K562 (cell line): ENCODE measurements at regions not wholly inside any gene's neighbourhood (a gene's known extent, or its start where the extent isn't known, plus 50 kb on each side); places are given as distances from the start of the nearest gene placed in this dataset.

Experiments
- ATAC-seq: fragments of 200-7000 bp; cut with Tn5 transposase; 3 replicates; pipeline ENCODE4 v1.9.1; 2020; ENCODE audit warnings: moderate library complexity
- BruUV-seq: library from RNA; stranded (reverse); fragments of 400-500 nt; replicated peaks from 2 replicates; lab custom pipeline; 2021; lab: Mats Ljungman, UMichigan
- CTCF ChIA-PET: fragments of 300-600 bp; formaldehyde crosslinking; extraction: SDS; loops from one replicate; lab custom pipeline; 2021; ENCODE audit warnings: low intra/inter-chr PET ratio; lab: Yijun Ruan, JAX
- POLR2A ChIA-PET: fragments of 300-600, 350-650 bp; sonication (Branson Sonifier 250); formaldehyde crosslinking; extraction: SDS; loops from one replicate; lab custom pipeline; 2021; ENCODE audit warnings: antibody characterized with exemption, inconsistent platforms; lab: Yijun Ruan, JAX
- DNase-seq, 4 experiments: peaks; one replicate each; pipeline versions ENCODE4 v3.0.0 to v3.0.0-alpha.2; 2011 to 2018; ENCODE audit warnings: low spot score in 3 of 4, mixed read lengths in 3 of 4; ENCODE audit errors: extremely low read depth in 1 of 4
- FAIRE-seq: peaks from 2 replicates; lab custom pipeline; 2011; peaks lifted over from hg19 to GRCh38; lab: Jason Lieb, UNC
- H2AFZ ChIP-seq: 2 replicates; pipeline ENCODE4 v1.6.0; 2011; ENCODE audit warnings: low read depth, low read length, control low read depth, inconsistent platforms
- H3K27ac ChIP-seq: fragments of 200-600 bp; 3 replicates; pipeline ENCODE4 v1.8.0; 2011; ENCODE audit warnings: low read depth, mild to moderate bottlenecking, control low read depth, inconsistent platforms, low read length, moderate library complexity, mixed read lengths; ENCODE audit errors: extremely low read depth
- H3K27me3 ChIP-seq, 2 experiments: fragments of 300-600 bp in 1 of 2; 2 replicates in 1 of 2; 3 replicates in 1 of 2; pipeline versions ENCODE4 v1.6.0 to v1.8.0; 2011; ENCODE audit warnings: inconsistent platforms in 2 of 2, low read length in 2 of 2, mild to moderate bottlenecking in 1 of 2, mixed read lengths in 1 of 2, moderate library complexity in 1 of 2; ENCODE audit not compliant: control insufficient read depth in 2 of 2, insufficient read depth in 2 of 2
- H3K36me3 ChIP-seq: fragments of 300-600 bp; 3 replicates; pipeline ENCODE4 v1.8.0; 2011; ENCODE audit warnings: mild to moderate bottlenecking, low read length, inconsistent platforms; ENCODE audit not compliant: control insufficient read depth, insufficient read depth
- H3K4me1 ChIP-seq, 2 experiments: fragments of 200-600 bp in 1 of 2; replicated peaks in 1 of 2; 2 replicates in 1 of 2; 3 replicates in 1 of 2; pipeline versions ENCODE4 v1.5.1 to v1.8.0; 2011; ENCODE audit warnings: inconsistent platforms in 2 of 2, low read length in 2 of 2, mild to moderate bottlenecking in 1 of 2, mixed read lengths in 1 of 2, moderate library complexity in 1 of 2; ENCODE audit not compliant: control insufficient read depth in 2 of 2, insufficient read depth in 2 of 2
- H3K4me2 ChIP-seq: 2 replicates; pipeline ENCODE4 v1.6.1; 2011; ENCODE audit warnings: low read length, control low read depth, inconsistent platforms, mixed read lengths; ENCODE audit not compliant: insufficient read depth
- H3K4me3 ChIP-seq: fragments of 200-600 bp; sonication (generic), shearing (Covaris generic); 2 replicates; pipeline ENCODE4 v1.5.1; 2016; ENCODE audit warnings: control low read depth, inconsistent platforms
- H3K79me2 ChIP-seq: fragments of 200-600 bp; 3 replicates; pipeline ENCODE4 v1.8.0; 2011; ENCODE audit warnings: low read length, inconsistent platforms; ENCODE audit not compliant: control insufficient read depth, insufficient read depth
- H3K9ac ChIP-seq, 2 experiments: 2 replicates each; pipeline versions ENCODE4 v1.6.0 to v1.6.1; 2011; ENCODE audit warnings: low read depth in 2 of 2, low read length in 2 of 2, control low read depth in 1 of 2, inconsistent platforms in 1 of 2, mild to moderate bottlenecking in 1 of 2, mixed read lengths in 1 of 2; ENCODE audit not compliant: insufficient read depth in 1 of 2
- H3K9me1 ChIP-seq: one replicate; pipeline ENCODE4 v1.6.0; 2011; ENCODE audit warnings: inconsistent platforms, mild to moderate bottlenecking, low read length, moderate library complexity; ENCODE audit not compliant: control insufficient read depth, insufficient read depth
- H3K9me3 ChIP-seq: replicated peaks from 2 replicates; pipeline ENCODE4 v1.5.1; 2011; ENCODE audit warnings: low read depth, low read length, inconsistent platforms; ENCODE audit not compliant: control insufficient read depth, insufficient read depth
- H4K20me1 ChIP-seq: replicated peaks from 2 replicates; pipeline ENCODE4 v1.6.1; 2011; ENCODE audit warnings: low read length, inconsistent platforms, mixed read lengths; ENCODE audit not compliant: control insufficient read depth, insufficient read depth
- EZH2 ChIP-seq: IDR thresholded peaks from 2 replicates; pipeline ENCODE4 v1.6.1; 2012; ENCODE audit warnings: low read depth, mild to moderate bottlenecking, inconsistent platforms, low read length, borderline replicate concordance
- FOXA1 ChIP-seq: fragments of 450-650 bp; IDR thresholded peaks from 2 replicates; pipeline ENCODE4 v1.6.1; 2016; ENCODE audit warnings: mild to moderate bottlenecking, borderline replicate concordance
- IRF9 ChIP-seq: fragments of 450-650 bp; IDR thresholded peaks from 2 replicates; pipeline ENCODE4 v1.6.1; 2016; ENCODE audit warnings: missing biosample characterization, missing genetic modification characterization
- SIN3A ChIP-seq, 2 experiments: fragments of 150-350 bp in 1 of 2; IDR thresholded peaks; 2 replicates each; pipeline ENCODE4 v1.6.1; 2011 to 2016; ENCODE audit warnings: borderline replicate concordance in 2 of 2, low read depth in 2 of 2, low read length in 2 of 2, mild to moderate bottlenecking in 2 of 2, moderate library complexity in 2 of 2; ENCODE audit not compliant: control insufficient read depth in 1 of 2
- ZNF79 ChIP-seq: fragments of 250-450 bp; sonication (Bioruptor Pico); IDR thresholded peaks from 2 replicates; pipeline ENCODE4 v1.4.0; 2020; ENCODE audit warnings: low read depth, mild to moderate bottlenecking, moderate library complexity
- WGBS: fragments of 100-300 bp; shearing (Covaris generic); methylation state at CpG from one replicate; pipeline ENCODE4 v1.1.6; 2016; ENCODE audit warnings: low coverage, mixed read lengths; ENCODE audit not compliant: insufficient coverage; ENCODE audit errors: missing lambda C conversion rate; 5-methylcytosine and 5-hydroxymethylcytosine counted together
- in situ Hi-C: fragments of 300-500 bp; cut with MboI; formaldehyde crosslinking; loops from 4 replicates; pipeline ENCODE4 v1.15.0; 2018; ENCODE audit warnings: inconsistent platforms, mixed read lengths
- intact Hi-C: fragments of 100-400 bp; cut with micrococcal nuclease; formaldehyde crosslinking; loops from 2 replicates; pipeline ENCODE4 v1.14.2; 2022
- TF ChIP-seq, protein P1 (sequence below): fragments of 150-350 bp; IDR thresholded peaks from 2 replicates; pipeline ENCODE4 v1.6.1; 2014; ENCODE audit warnings: low read depth, mild to moderate bottlenecking, low read length, borderline replicate concordance
- TF ChIP-seq, protein P2 (sequence below): fragments of 450-650 bp; IDR thresholded peaks from 2 replicates; pipeline ENCODE4 v1.6.1; 2017; ENCODE audit warnings: mild to moderate bottlenecking, moderate library complexity

DNA sequence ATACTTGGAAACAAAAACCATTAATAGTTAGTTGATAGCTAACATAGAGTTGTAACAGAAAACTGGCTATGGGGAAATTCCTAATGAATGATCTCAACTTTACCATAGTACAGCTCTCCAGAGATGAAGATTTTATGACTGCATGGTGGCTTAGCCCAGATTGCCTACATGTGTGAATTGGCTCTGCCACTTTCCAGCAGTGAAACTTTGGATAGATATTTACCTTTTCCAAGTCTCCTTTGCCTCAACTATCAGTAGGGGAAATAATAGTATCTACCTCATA is 161.1 kb downstream of the LACC1 start (continued):
- TF ChIP-seq, protein P1, sequence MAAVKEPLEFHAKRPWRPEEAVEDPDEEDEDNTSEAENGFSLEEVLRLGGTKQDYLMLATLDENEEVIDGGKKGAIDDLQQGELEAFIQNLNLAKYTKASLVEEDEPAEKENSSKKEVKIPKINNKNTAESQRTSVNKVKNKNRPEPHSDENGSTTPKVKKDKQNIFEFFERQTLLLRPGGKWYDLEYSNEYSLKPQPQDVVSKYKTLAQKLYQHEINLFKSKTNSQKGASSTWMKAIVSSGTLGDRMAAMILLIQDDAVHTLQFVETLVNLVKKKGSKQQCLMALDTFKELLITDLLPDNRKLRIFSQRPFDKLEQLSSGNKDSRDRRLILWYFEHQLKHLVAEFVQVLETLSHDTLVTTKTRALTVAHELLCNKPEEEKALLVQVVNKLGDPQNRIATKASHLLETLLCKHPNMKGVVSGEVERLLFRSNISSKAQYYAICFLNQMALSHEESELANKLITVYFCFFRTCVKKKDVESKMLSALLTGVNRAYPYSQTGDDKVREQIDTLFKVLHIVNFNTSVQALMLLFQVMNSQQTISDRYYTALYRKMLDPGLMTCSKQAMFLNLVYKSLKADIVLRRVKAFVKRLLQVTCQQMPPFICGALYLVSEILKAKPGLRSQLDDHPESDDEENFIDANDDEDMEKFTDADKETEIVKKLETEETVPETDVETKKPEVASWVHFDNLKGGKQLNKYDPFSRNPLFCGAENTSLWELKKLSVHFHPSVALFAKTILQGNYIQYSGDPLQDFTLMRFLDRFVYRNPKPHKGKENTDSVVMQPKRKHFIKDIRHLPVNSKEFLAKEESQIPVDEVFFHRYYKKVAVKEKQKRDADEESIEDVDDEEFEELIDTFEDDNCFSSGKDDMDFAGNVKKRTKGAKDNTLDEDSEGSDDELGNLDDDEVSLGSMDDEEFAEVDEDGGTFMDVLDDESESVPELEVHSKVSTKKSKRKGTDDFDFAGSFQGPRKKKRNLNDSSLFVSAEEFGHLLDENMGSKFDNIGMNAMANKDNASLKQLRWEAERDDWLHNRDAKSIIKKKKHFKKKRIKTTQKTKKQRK, result no peak
- TF ChIP-seq EZH2, result no peak

GRCh38 chr13:44044547-44045179 is 165.0 kb downstream of the LACC1 start:
- intact Hi-C loops, result no loop called here
- BruUV-seq, result no TSS peak
- no peaks in the 10 kb centered on the region; a peak in 1 of 5 replicates for H3K27me3 ChIP-seq
- H3K9ac ChIP-seq, result no peak overlapping the region
- H3K4me3 ChIP-seq, result no peak overlapping the region
- no peak overlapping the region for H3K27ac ChIP-seq
- H3K79me2 ChIP-seq, result no peaks in the 10 kb centered on the region
- no peak for TF ChIP-seq FOXA1
- no peak for TF ChIP-seq IRF9 (tag)
- TF ChIP-seq, protein P2, sequence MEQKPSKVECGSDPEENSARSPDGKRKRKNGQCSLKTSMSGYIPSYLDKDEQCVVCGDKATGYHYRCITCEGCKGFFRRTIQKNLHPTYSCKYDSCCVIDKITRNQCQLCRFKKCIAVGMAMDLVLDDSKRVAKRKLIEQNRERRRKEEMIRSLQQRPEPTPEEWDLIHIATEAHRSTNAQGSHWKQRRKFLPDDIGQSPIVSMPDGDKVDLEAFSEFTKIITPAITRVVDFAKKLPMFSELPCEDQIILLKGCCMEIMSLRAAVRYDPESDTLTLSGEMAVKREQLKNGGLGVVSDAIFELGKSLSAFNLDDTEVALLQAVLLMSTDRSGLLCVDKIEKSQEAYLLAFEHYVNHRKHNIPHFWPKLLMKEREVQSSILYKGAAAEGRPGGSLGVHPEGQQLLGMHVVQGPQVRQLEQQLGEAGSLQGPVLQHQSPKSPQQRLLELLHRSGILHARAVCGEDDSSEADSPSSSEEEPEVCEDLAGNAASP, result no peak
- no peak for TF ChIP-seq SIN3A (IDR thresholded peaks at IDR 0.05; ENCODE audit: borderline replicate concordance in 2 of 2, control insufficient read depth in 1 of 2, low read depth in 2 of 2, low read length in 2 of 2)
- TF ChIP-seq ZNF79 (CRISPR knock-in tag), result no peak
- TF ChIP-seq, all 486 proteins: peak for 0
- DNase-seq (no peak), FAIRE-seq (no peak), ATAC-seq (no peak)
- Histone ChIP-seq H2AFZ (no peak overlapping the region), H3K4me2 (no peak overlapping the region), H3K36me3 (no peaks in the 10 kb centered on the region), H3K9me1 (no peaks in the 10 kb centered on the region), H3K4me1 (no peaks in the 10 kb centered on the region), H3K9me3 (no peaks in the 10 kb centered on the region), H4K20me1 (no peaks in the 10 kb centered on the region)
- WGBS, result 0% methylated on average over 3 of the region's 6 CpGs
- in situ Hi-C loops, result loop anchor here (25.0 kb wide), 1 partner anchor 418 kb away; no protein-coding TSS in a partner anchor
- POLR2A ChIA-PET, result interaction anchor here (0.7 to 1.9 kb wide), 2 partner anchors 24 to 308 kb away, joined by 4 read pairs; no protein-coding TSS in a partner anchor
- CTCF ChIA-PET, result no interaction called here
